ENCODE measurements at regions not wholly inside any gene's neighbourhood (a gene's known extent, or its start where the extent isn't known, plus 50 kb on each side); places are given as distances from the start of the nearest gene placed in this dataset.

DNA sequence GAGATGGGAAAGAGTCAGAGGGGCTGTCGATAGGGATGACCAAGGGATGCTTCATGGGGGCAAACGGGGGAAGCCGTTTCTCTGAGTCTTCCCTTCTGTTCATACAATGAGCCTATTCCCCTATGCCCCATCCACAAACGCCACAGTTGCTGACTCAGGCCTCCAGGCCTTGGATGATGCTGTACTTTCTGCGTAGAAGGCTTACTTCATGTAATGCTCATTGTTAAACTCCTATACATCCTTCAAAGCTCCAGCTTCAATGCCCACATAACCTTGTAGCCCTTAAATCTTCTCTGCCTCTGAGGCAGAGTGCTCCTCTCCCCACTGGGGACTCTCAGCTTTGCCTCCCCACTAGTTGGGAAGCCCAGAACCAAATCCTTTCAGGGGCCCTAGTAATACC, 120.3 kb downstream of the PTPRS start:
- TF ChIP-seq, protein P1, sequence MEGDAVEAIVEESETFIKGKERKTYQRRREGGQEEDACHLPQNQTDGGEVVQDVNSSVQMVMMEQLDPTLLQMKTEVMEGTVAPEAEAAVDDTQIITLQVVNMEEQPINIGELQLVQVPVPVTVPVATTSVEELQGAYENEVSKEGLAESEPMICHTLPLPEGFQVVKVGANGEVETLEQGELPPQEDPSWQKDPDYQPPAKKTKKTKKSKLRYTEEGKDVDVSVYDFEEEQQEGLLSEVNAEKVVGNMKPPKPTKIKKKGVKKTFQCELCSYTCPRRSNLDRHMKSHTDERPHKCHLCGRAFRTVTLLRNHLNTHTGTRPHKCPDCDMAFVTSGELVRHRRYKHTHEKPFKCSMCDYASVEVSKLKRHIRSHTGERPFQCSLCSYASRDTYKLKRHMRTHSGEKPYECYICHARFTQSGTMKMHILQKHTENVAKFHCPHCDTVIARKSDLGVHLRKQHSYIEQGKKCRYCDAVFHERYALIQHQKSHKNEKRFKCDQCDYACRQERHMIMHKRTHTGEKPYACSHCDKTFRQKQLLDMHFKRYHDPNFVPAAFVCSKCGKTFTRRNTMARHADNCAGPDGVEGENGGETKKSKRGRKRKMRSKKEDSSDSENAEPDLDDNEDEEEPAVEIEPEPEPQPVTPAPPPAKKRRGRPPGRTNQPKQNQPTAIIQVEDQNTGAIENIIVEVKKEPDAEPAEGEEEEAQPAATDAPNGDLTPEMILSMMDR (IDR thresholded peaks at IDR 0.05), result no peak
- no peak for ATAC-seq (ENCODE audit: poor library complexity)
- no peak overlapping the region for H3K27ac ChIP-seq (ENCODE audit: low read depth in 1 of 2, low read length in 2 of 2)
- intact Hi-C loops (cut with DNase I, micrococcal nuclease), result no loop called here
- CTCF ChIA-PET, result no interaction called here
- H3K4me1 Mint-ChIP-seq (ENCODE audit: low read depth), result no peaks in the 10 kb centered on the region
- H3K27me3 ChIP-seq (ENCODE audit: control insufficient read depth in 1 of 2, insufficient read depth in 2 of 2, low read length in 2 of 2), result peaks cover 0 to 2% of the 10 kb centered on the region in 2 experiments
- POLR2A ChIA-PET, result no interaction called here
- H3K4me1 ChIP-seq (ENCODE audit: insufficient read depth, low read length), result no peaks in the 10 kb centered on the region
- DNase-seq, result no peak
- H3K36me3 ChIP-seq (ENCODE audit: insufficient read depth, low read length), result no peaks in the 10 kb centered on the region
- H3K36me3 Mint-ChIP-seq (ENCODE audit: low read depth), result no peaks in the 10 kb centered on the region
- no peaks in the 10 kb centered on the region for H3K9me3 Mint-ChIP-seq
- no peak overlapping the region for H3K4me3 ChIP-seq (ENCODE audit: low read length)
- H3K9me3 ChIP-seq (ENCODE audit: control insufficient read depth in 1 of 2, insufficient read depth in 1 of 2, low read length in 2 of 2), result peaks cover 0 to 6% of the 10 kb centered on the region in 2 experiments
- no peak overlapping the region for H3K27ac Mint-ChIP-seq
- H3K4me3 Mint-ChIP-seq, result no peak overlapping the region
- peaks cover 5% of the 10 kb centered on the region for H3K27me3 Mint-ChIP-seq

DNA sequence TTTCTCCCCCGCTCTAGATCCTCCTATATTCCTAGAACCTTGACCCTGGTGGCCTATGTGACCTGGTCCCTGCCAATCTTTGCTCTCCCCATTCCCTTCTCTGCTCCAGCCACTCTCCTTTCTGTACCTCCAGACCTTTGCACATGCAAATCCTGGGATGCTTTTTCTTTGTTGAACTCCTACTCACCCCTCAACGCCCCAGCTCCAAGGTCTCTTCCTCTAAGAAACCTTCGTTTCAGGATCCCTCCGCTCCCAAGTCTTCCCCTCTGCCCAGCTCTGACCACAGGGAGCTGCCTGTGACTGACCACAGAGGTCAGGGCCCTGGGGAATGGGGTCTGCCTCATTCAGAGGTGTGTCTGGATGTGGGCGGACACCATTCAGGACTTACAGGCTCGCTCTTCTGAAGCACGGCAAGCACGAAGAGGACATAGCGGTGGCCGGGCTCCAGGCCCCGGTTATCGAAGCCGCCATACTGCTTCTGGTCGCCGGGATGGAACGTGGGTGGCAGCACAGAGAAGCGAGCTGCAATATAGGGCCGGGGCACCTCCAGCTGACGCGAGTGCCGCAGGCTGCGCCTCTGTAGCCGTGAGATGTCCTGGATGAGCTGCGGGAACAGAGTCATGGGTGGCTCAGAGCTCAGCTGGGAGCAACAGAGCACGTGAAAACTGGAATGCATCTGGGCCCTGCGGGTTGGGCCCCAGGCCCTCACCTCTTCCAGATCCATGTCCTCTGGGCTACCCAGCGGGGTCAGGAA, 120.9 kb downstream of the PTPRS start:
- Histone ChIP-seq H3K36me3 (ENCODE audit: insufficient read depth, low read length) (no peaks in the 10 kb centered on the region), H3K4me1 (ENCODE audit: insufficient read depth, low read length) (no peaks in the 10 kb centered on the region), H3K9me3 (ENCODE audit: control insufficient read depth in 1 of 2, insufficient read depth in 1 of 2, low read length in 2 of 2) (peaks cover 0 to 9% of the 10 kb centered on the region in 2 experiments), H3K4me3 (ENCODE audit: low read length) (no peak overlapping the region), H3K27me3 (ENCODE audit: control insufficient read depth in 1 of 2, insufficient read depth in 2 of 2, low read length in 2 of 2) (peaks cover 0 to 2% of the 10 kb centered on the region in 2 experiments), H3K27ac (ENCODE audit: low read depth in 1 of 2, low read length in 2 of 2) (no peak overlapping the region)
- peaks cover 5% of the 10 kb centered on the region for H3K27me3 Mint-ChIP-seq
- no peak overlapping the region for H3K4me3 Mint-ChIP-seq
- TF ChIP-seq, protein P1 (IDR thresholded peaks at IDR 0.05), result no peak
- no peaks in the 10 kb centered on the region for H3K4me1 Mint-ChIP-seq (ENCODE audit: low read depth)
- no peaks in the 10 kb centered on the region for H3K36me3 Mint-ChIP-seq (ENCODE audit: low read depth)
- ATAC-seq (ENCODE audit: poor library complexity), result no peak
- no peak overlapping the region for H3K27ac Mint-ChIP-seq
- POLR2A ChIA-PET, result no interaction called here
- intact Hi-C loops (cut with DNase I, micrococcal nuclease), result no loop called here
- DNase-seq, result no peak
- H3K9me3 Mint-ChIP-seq, result no peaks in the 10 kb centered on the region
- CTCF ChIA-PET, result no interaction called here

DNA sequence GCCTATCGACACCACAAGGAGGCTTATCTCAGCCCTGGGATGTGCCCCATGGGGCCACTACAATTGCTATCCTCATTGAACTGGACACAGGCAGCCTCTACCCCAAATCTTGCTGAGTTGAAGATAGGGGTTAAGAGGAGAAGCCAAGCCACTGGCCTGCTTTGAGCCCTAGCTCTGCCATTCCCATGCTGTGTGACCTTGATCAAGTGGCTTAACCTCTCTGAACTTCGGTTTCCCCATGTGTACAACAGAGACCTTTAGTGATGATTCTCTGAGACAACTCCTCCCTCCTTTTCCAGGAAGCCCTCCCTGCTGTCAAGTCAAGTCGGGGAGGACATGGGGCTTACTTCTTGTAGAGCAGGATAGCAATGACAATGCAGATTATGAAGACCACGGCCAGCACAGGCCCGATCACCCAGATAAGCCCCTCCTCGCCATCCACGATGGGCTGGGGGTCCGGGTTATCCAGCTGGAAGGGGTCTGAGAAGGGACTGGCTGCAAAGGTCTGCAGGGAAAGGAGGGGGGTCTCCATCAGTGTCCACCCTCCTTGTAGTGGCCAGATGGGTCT, 121.6 kb downstream of the PTPRS start:
- peaks cover 0 to 10% of the 10 kb centered on the region in 2 experiments for H3K9me3 ChIP-seq (ENCODE audit: control insufficient read depth in 1 of 2, insufficient read depth in 1 of 2, low read length in 2 of 2)
- H3K27ac ChIP-seq (ENCODE audit: low read depth in 1 of 2, low read length in 2 of 2), result no peak overlapping the region
- no peak overlapping the region for H3K4me3 ChIP-seq (ENCODE audit: low read length)
- Mint-ChIP-seq H3K27me3 (no peaks in the 10 kb centered on the region), H3K9me3 (no peaks in the 10 kb centered on the region), H3K4me3 (no peak overlapping the region), H3K4me1 (ENCODE audit: low read depth) (no peaks in the 10 kb centered on the region), H3K27ac (no peak overlapping the region), H3K36me3 (ENCODE audit: low read depth) (no peaks in the 10 kb centered on the region)
- ATAC-seq (ENCODE audit: poor library complexity) (no peak), DNase-seq (no peak)
- ChIA-PET POLR2A (no interaction called here), CTCF (no interaction called here)
- no peaks in the 10 kb centered on the region for H3K4me1 ChIP-seq (ENCODE audit: insufficient read depth, low read length)
- TF ChIP-seq, protein P1 (IDR thresholded peaks at IDR 0.05), result no peak
- H3K36me3 ChIP-seq (ENCODE audit: insufficient read depth, low read length), result no peaks in the 10 kb centered on the region
- intact Hi-C loops (cut with DNase I, micrococcal nuclease), result no loop called here
- peaks cover 0 to 2% of the 10 kb centered on the region in 2 experiments for H3K27me3 ChIP-seq (ENCODE audit: control insufficient read depth in 1 of 2, insufficient read depth in 2 of 2, low read length in 2 of 2)
